Sciatic nerve (tissue), 2 donors: ENCODE measurements at regions not wholly inside any gene's neighbourhood (a gene's known extent, or its start where the extent isn't known, plus 50 kb on each side); places are given as distances from the start of the nearest gene placed in this dataset.
"Not testable (repeated sequence)": the region's sequence is repeated elsewhere in the genome, so short reads cannot be mapped to it uniquely, and the experiment has no call there.

ENCODE experiments used
- ATAC-seq: fragments of 200-7000 bp; cut with Tn5 transposase; one replicate; pipeline ENCODE4 v1.9.1; 2020; ENCODE audit warnings: mild to moderate bottlenecking, moderate library complexity
- DNase-seq: peaks from one replicate; pipeline ENCODE4 v3.0.0-alpha.2; 2020; ENCODE audit warnings: low spot score
- intact Hi-C: fragments of 100-400 bp; cut with DNase I; formaldehyde crosslinking; loops from one replicate; pipeline ENCODE4 v1.14.2; 2022
- donor health status: DM: no; HTN: no; CAD: no.
- donor health status: DM: no; HTN: no; CAD: no.

GRCh38 chr9:78940121-78940855 lies 631.5 kb upstream of the TLE4 start:
- intact Hi-C loops, result no loop called here
- ATAC-seq (no peak), DNase-seq (no peak)

DNA sequence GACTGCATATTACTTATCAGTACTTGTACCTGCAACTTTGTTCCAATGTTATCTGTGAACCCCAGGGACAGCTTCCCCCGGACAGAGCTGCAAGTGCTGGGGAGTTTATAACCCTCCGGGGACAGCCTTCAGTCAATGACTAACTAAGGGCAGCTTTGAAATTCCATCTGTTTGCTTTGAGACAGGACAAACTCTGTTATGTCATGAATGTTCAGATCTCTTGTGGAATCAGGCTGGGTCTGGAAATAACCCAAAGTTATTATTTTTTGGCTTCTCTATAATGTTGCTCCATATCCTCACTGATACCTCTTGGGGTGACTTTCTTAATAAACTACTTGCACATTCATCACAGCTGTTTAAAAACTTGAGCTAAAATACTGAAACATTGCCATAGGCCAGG lies 617.5 kb upstream of the TLE4 start:
- intact Hi-C loops, result no loop called here
- ATAC-seq, result no peak
- DNase-seq, result no peak

- DNase-seq (no peak), ATAC-seq (no peak)
- intact Hi-C loops, result no loop called here
These were observed 612.9 kb upstream of the TLE4 start for GRCh38 chr9:78958892-78959291.

DNA sequence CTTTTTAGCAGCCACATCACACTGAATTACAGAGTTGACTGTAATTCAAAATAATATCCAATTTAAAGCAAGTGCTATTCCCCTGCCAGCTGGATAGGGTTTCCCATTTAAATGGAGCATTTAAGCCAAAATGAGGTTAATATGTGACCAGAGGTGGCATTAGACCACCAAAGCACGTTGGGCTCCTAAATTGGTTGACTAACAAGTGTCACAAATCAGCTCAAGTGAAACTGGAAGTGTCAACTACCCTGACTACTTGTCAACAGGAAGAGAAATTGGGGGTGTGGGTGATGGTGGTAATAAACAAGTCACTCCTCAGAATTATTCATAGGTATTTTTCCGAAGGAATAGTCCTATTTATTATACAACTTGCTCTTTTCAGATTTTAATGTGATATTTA lies 609.6 kb upstream of the TLE4 start:
- ATAC-seq (no peak), DNase-seq (no peak)
- intact Hi-C loops, result no loop called here

DNA sequence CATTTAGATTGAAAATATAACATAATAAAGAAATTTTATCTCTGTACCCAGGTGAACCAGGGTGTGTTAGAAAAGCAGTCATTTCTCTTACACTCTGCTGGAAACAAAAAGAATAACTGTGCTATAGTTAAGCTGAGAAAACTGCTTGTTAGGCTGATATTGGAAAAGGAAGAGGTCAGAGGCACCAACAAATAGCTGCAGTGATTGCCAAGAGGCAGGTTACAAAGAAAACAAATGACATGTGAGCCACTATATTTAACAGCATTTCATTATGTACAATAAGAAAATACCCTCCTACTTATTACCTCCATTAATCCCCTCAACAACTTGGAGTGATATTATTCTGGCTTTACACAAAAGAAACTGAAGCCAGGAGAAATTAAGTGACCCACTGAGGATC lies 607.9 kb upstream of the TLE4 start:
- intact Hi-C loops, result no loop called here
- ATAC-seq, result no peak

GRCh38 chr9:78967596-78968217 lies 604.1 kb upstream of the TLE4 start:
- ATAC-seq (no peak), DNase-seq (no peak)
- intact Hi-C loops, result no loop called here

More for the DNA sequence above, 607.9 kb upstream of the TLE4 start:
- DNase-seq, result no peak

DNA sequence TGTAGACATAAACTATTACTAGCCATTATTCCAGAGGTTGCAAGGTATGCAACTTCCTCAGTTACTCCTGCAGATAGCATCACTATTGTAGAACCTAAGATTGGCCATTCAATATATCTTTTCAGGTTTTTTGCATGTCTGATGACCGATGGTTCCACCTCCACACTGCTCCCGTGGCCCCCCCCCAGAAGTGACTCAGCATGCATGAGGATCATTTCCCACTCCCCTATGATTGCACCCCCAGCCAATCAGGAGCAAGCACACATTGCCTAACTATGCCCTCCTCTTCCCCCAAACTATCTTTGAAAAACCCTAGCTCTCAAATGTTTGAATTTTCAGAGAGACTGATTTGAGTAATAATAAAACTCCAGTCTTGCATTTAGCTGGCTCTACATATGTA lies 601.4 kb upstream of the TLE4 start:
- intact Hi-C loops, result no loop called here
- ATAC-seq, result no peak
- DNase-seq, result no peak

DNA sequence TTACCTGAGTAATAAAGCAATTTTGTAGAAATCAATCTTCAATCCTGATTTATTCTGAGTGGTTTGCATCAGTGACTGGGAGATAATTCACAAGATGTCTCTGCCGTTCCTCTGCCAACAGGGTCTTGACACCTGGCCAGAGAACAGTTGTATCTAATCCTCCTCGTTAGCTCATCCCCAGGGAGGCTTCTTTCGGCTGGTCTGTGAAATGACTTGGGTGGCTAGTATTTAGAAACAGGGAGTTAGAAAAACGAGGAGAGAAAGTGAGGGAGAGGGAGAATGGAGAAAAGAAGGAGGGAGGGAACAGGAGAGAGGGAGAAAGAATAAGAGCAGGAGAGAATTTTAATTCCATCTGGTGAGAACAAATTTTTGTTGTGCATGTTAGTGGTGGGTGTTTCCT lies 600.2 kb upstream of the TLE4 start:
- DNase-seq, result no peak
- intact Hi-C loops, result no loop called here
- ATAC-seq, result no peak

DNA sequence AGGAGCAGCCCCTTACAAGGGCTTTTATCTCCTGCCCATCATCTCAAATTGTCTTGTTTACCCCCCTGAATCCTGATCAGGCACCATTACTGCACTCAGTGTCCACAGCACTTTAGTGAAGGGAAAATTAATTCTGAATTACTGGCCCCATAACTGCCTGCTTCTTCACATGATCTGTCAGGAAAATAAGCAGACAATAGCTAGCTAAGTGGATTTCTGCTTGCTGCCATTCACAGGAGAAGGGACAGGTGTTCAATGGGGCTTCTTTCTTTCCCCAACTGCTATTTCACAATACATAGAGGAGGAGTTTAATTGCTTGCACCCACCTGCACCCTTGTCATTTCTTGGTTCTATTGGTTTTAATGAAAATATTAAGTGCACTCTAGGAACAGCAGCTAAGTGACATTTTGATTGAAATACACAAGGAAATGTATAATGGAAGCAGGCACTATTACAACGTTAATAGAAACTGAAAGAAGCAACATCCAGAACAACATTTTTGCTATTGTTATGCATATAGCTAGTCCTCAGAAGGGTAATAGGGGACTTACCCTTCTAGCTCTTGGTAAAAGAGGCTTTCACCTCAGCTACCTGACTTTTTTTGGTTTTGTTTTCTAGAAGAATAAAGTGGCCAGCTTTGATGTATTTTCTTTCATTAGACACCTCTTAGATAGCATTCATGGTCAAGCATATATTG lies 599.3 kb upstream of the TLE4 start:
- no peak for ATAC-seq
- DNase-seq, result no peak
- intact Hi-C loops, result no loop called here

DNA sequence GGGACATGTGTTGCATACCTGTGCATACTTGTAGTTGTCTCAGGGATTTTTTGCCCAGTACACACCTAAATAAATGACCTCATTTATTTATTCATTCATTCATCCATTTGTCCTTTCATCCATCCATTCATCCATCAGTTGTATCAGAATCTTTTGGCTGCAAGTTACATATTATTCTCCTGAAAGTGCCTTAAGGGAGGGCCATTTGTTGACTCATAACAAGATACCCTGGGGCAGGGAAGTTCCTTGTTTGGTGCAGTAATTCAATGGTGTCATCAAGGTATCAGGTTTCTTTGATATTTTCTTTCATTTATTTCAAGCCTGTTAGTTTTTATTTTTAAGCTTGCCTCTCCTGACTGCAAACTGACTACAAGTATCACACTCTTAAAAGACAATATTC lies 597.9 kb upstream of the TLE4 start:
- no peak for DNase-seq
- intact Hi-C loops, result no loop called here
- ATAC-seq, result no peak

DNA sequence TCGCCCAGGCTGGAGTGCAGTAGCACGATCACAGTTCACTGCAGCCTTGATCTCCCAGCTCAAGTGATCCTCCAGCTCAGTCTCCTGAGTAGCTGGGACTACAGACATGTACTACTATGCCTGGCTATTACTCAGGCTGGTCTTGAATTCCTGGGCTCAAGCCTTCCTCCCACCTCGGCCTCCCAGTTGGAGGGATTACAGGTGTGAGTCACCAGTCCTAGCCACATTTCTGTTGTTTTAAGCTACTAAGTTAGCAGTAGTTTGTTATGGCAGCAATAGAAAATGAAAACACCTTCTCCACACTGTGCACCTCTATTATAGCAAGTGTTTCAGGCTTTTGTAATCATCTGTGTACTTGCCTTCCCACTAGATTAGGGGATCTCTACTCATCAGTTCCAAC lies 588.9 kb upstream of the TLE4 start:
- no peak for ATAC-seq
- no peak for DNase-seq
- intact Hi-C loops, result no loop called here

DNA sequence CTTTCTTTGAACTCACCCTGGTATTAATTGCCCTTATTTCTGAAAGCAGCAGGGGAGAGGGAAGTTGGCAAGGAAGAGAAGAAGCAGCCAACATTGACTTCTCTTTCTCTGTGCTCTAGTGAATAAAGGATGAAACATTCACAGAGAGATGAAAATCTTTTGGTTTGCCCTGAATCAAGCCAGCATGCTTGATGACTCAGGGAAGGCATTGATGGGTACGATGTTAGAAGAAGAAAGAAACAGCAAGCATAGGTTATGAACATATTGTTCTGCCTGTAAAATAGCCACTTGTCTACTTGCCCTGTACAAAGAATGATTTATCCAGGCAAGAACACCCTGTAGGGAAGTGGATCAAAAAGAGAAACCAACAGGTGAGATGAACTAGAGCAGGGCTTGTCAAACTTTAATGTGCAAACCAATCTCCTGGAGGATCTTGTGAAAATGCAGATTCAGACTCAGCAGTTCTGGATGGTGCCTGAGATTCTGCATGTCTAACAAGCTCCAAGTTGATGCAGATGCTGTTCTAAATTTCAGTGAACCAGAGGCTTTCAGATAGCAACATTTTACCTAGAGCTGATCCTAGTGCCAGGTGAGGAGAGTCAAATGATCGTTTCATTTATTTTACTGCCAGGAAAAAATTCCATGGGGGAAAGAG lies 586.6 kb upstream of the TLE4 start:
- no peak for ATAC-seq
- intact Hi-C loops, result no loop called here

DNA sequence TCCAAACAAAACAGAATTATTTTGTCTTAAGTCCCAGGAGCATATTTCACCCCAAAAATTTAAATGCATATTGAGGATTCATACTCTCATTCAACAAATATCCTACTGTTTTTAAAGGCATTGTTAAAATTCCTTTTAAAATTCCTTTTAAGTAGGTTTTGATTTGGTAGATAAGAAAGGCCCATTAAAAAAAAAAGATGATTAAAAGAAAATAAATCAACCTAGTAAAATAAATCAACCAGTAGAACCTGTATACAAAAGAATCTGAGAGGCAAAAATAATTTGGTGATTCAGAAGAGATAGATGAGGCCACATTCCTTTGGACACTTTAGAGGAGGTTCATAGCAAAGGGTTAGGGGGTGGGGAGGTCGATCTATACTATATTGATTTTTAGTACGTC lies 585.3 kb upstream of the TLE4 start:
- ATAC-seq (no peak), DNase-seq (no peak)
- intact Hi-C loops, result no loop called here

More for the DNA sequence above, 586.6 kb upstream of the TLE4 start:
- DNase-seq, result no peak

- no peak for ATAC-seq
These were observed 582.6 kb upstream of the TLE4 start for GRCh38 chr9:78989031-78989658.

GRCh38 chr9:78994471-78994870 lies 577.3 kb upstream of the TLE4 start:
- DNase-seq (no peak), ATAC-seq (no peak)
- intact Hi-C loops, result no loop called here

More at GRCh38 chr9:78989031-78989658, 582.6 kb upstream of the TLE4 start:
- DNase-seq, result no peak
- intact Hi-C loops, result no loop called here

GRCh38 chr9:78994974-78995373 lies 576.8 kb upstream of the TLE4 start:
- DNase-seq, ATAC-seq, intact Hi-C loops: not testable (repeated sequence)

DNA sequence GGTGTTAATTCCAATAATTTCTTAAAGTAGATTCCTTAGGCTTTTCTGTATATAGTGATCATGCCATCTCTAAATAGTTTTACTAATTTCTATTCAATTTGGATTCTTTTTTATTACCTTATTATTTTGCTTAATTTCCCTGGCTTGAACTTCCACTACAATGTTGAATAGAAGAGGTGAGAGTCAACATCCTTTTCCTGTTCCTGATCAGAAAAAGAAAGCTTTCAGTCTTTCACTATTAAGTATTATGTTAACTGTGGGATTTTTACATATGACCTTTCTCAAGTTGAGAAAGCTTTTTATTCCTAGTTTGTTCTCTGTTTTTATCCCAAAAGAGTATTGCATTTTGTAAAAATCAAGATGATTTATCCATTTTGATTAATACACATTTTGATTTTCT lies 574.5 kb upstream of the TLE4 start:
- intact Hi-C loops, result no loop called here
- ATAC-seq (no peak), DNase-seq (no peak)

GRCh38 chr9:79000230-79001002 lies 571.3 kb upstream of the TLE4 start:
- ATAC-seq (no peak), DNase-seq (no peak)
- intact Hi-C loops, result no loop called here

DNA sequence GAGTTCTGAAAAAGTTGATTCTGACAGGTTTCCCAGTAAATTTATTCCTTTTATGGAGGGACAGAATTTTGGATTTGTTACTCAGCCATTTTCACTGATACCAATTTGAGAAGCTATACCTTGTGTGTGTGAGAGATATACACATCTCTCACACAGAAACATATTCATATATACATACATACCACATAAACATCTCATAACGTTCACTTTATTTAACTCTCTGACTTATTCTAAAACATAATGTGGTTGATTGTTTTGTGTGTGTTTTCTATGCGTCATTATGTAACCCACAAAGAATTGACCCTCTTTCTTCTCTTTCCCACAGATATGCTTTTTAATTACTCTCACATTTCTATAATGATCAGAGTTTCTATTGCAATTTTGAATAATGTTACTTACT lies 570.8 kb upstream of the TLE4 start:
- intact Hi-C loops, result no loop called here
- DNase-seq (no peak), ATAC-seq (no peak)
